Motor neuron (in vitro differentiated cells): ENCODE measurements at regions not wholly inside any gene's neighbourhood (a gene's known extent, or its start where the extent isn't known, plus 50 kb on each side); places are given as distances from the start of the nearest gene placed in this dataset.

Source experiments
- ATAC-seq, 8 experiments: fragments of 200-7000 bp; cut with Tn5 transposase; replicated peaks in 6 of 8; 2 replicates each; pipeline ENCODE4 v1.8.0; 2021; ENCODE audit warnings: mild to moderate bottlenecking in 8 of 8, moderate library complexity in 8 of 8
- H3K27ac ChIP-seq, 2 donors: fragments of 250-450 bp; sonication (Bioruptor Pico); 2 replicates each; pipeline ENCODE4 v1.9.0; 2021; ENCODE audit warnings: antibody characterized with exemption in 2 of 2, mild to moderate bottlenecking in 2 of 2, moderate library complexity in 1 of 2
- H3K4me1 ChIP-seq, 2 donors: fragments of 250-450 bp; sonication (Bioruptor Pico); replicated peaks in 1 of 2; 2 replicates each; pipeline ENCODE4 v1.6.1; 2021; ENCODE audit warnings: antibody characterized with exemption in 2 of 2, mild to moderate bottlenecking in 2 of 2, moderate library complexity in 1 of 2
- H3K4me3 ChIP-seq, 5 donors: fragments of 250-450 bp; sonication (Bioruptor Pico); 2 replicates each; pipeline ENCODE4 v1.9.0; 2021; ENCODE audit warnings: antibody characterized with exemption in 5 of 5, mild to moderate bottlenecking in 5 of 5, moderate library complexity in 4 of 5
- WGBS, 10 experiments: fragments of 450-650 bp; shearing (Covaris generic); methylation state at CpG; one replicate each; pipeline ENCODE4 v1.0.0; 2022; 5-methylcytosine and 5-hydroxymethylcytosine counted together
- in situ Hi-C, 9 experiments: fragments of 400-800 bp; cut with MboI; loops; one replicate each; pipeline ENCODE4 v1.15.0; 2021; ENCODE audit warnings: low sequenced_read_pairs in 9 of 9, low pct_unique_long_range_greater_than_20kb in 2 of 9; ENCODE audit not compliant: unreplicated experiment in 9 of 9

- ATAC-seq, result no peak
- in situ Hi-C loops, result no loop called here
- H3K27ac ChIP-seq, result no peak overlapping the region
- WGBS, 10 experiments, result 0 to 100% (median 79%) methylated on average over 1 to 7 of the region's 7 CpGs; no CpG with 5 or more reads in 3 of the 10 experiments
- no peak overlapping the region for H3K4me3 ChIP-seq
- no peaks in the 10 kb centered on the region for H3K4me1 ChIP-seq
Observed at GRCh38 chr4:171157462-171158082, 655.6 kb upstream of the GALNTL6 start.

- in situ Hi-C loops, result no loop called here
- no peak for ATAC-seq
- WGBS, 10 experiments, result 0 to 63% (median 33%) methylated on average over 1 of the region's 1 CpG; no CpG with 5 or more reads in 1 of the 10 experiments
Observed at GRCh38 chr4:171142639-171143038, 670.6 kb upstream of the GALNTL6 start.

DNA sequence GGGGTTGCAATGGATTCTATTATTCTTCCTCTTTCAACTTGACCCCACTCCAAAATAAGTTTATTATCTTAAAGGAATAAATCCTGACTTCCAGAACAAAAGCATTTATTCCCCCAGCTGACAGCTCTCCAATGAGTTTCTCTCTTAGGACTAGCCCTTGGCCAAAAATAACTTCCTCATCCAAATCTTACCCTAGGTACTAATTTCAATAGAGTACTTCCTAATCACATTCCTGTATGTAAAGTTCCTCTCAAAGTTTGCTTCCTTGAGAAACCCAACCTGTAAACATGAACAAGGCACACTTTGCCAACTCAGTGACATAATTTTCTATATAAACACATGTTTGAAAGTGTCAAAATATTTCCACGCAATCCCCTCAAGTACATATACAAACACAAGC is 671.2 kb upstream of the GALNTL6 start:
- no peak overlapping the region for H3K27ac ChIP-seq
- in situ Hi-C loops, result no loop called here
- no peak for ATAC-seq
- no peak overlapping the region for H3K4me3 ChIP-seq
- H3K4me1 ChIP-seq, result peaks cover 0 to 15% of the 10 kb centered on the region in 2 donors
- WGBS, 10 experiments, result 25 to 100% (median 88%) methylated on average over 1 of the region's 1 CpG; no CpG with 5 or more reads in 2 of the 10 experiments

More at GRCh38 chr4:171142639-171143038, 670.6 kb upstream of the GALNTL6 start:
- Histone ChIP-seq H3K4me1 (peaks cover 0 to 15% of the 10 kb centered on the region in 2 donors), H3K4me3 (no peak overlapping the region), H3K27ac (no peak overlapping the region)

- Histone ChIP-seq H3K27ac (peak overlapping the region in 1 of 2 donors; percentile 12), H3K4me3 (no peak overlapping the region), H3K4me1 (peaks cover 0 to 4% of the 10 kb centered on the region in 2 donors)
- peak in 3 of 8 experiments; percentile 69 to 99 (median 71) for ATAC-seq
- in situ Hi-C loops, result no loop called here
- WGBS, 10 experiments, result 0 to 69% (median 12%) methylated on average over 1 to 3 of the region's 3 CpGs
Observed at GRCh38 chr4:171130256-171130801, 682.9 kb upstream of the GALNTL6 start.

DNA sequence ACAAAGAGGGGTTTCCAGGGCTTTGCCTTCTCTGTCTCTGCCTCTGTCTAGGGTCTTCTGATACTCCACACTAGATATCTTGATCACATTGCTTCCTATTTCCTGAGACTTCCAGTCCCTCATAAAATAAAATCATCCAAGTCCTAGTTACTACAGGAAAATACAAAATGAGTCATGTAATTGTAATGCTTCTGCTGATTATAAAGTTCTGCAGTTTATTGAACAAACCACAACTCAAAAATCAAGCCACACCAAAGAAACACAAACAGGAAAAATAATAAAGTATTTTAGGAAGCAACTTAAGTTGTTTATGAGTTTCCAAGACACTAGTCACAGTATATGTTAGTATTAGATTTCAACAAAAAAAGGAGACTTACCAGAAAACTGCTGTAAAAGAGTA is 695.1 kb upstream of the GALNTL6 start:
- in situ Hi-C loops, result no loop called here
- no peak for ATAC-seq
- Histone ChIP-seq H3K4me3 (no peak overlapping the region), H3K27ac (no peak overlapping the region), H3K4me1 (no peaks in the 10 kb centered on the region)

DNA sequence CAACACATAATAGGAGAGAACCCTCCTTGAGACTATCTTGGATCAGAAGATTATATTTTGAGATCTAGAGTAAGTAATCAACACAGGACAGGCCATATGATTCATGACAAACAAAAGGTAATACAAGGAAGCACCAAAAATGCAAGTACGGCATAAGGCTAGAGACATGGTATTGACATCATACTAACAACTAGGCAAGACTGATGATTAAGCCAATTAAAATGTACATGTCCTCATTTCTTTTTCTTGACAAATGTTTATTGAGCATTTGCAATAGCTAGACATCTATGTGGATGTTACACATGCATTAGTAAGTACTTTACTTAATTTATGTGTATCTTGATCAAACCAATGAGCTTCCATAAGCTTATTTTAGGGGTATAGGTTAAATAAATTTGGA is 695.7 kb upstream of the GALNTL6 start:
- in situ Hi-C loops, result no loop called here
- no peaks in the 10 kb centered on the region for H3K4me1 ChIP-seq
- WGBS, 10 experiments, result 0 to 100% (median 89%) methylated on average over 1 of the region's 1 CpG; no CpG with 5 or more reads in 1 of the 10 experiments
- ATAC-seq, result no peak
- no peak overlapping the region for H3K4me3 ChIP-seq
- H3K27ac ChIP-seq, result no peak overlapping the region

DNA sequence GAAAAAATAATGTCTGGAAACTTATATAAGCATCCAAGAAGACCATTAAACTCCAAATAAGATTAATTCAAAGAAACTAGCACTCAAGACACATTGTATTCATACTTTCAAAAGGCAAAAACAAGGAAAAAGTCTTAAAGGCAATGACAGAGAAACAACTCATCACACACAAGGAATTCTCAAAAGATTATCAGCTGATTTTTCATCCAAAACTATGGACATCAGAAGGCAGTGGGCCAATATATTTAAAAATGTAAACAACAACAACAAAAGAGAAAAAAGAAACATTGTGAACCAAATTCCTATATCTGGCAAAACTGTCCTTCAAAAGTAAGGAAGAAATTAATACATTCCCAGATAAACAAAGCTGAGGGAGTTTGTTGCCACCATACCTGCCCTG is 711.4 kb upstream of the GALNTL6 start:
- no peak overlapping the region for H3K4me3 ChIP-seq
- H3K4me1 ChIP-seq, result no peaks in the 10 kb centered on the region
- no peak for ATAC-seq
- H3K27ac ChIP-seq, result no peak overlapping the region
- in situ Hi-C loops, result no loop called here

GRCh38 chr4:171087089-171087488 is 726.1 kb upstream of the GALNTL6 start:
- H3K4me1 ChIP-seq, result no peaks in the 10 kb centered on the region
- in situ Hi-C loops, result no loop called here
- no peak for ATAC-seq
- no peak overlapping the region for H3K4me3 ChIP-seq
- 0 to 95% (median 75%) methylated on average over 1 to 2 of the region's 2 CpGs; no CpG with 5 or more reads in 1 of the 10 experiments for WGBS, 10 experiments
- no peak overlapping the region for H3K27ac ChIP-seq

DNA sequence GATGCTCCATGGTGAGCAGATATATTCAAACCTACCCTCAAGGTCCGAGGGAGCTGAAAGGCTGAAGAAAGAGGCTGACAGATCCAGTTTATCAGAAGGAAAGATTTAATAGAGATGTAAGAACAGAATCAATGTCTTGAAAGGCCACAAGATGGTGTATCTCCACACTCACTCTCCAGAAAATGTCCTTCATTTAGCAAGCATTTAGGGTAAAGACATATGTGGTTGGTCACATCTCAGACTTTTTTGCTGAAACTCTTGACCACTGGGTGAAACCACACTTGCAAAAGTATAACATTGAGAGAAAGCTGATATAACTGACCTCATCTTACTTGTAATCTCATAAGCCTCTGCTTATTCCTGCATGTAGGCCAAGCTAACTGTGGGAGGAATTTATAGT is 745.8 kb upstream of the GALNTL6 start:
- in situ Hi-C loops, result no loop called here
- ATAC-seq, result no peak
- Histone ChIP-seq H3K4me3 (no peak overlapping the region), H3K4me1 (no peaks in the 10 kb centered on the region), H3K27ac (no peak overlapping the region)
- WGBS, 10 experiments, result 0 to 100% (median 83%) methylated on average over 1 of the region's 1 CpG; no CpG with 5 or more reads in 1 of the 10 experiments

- Histone ChIP-seq H3K4me1 (no peaks in the 10 kb centered on the region), H3K27ac (no peak overlapping the region), H3K4me3 (no peak overlapping the region)
- in situ Hi-C loops, result no loop called here
- 0 to 100% (median 86%) methylated on average over 1 of the region's 1 CpG for WGBS, 10 experiments
- ATAC-seq, result no peak
Observed at GRCh38 chr4:171049380-171049779, 763.8 kb upstream of the GALNTL6 start.

GRCh38 chr4:171042989-171043524 is 770.1 kb upstream of the GALNTL6 start:
- in situ Hi-C loops, result no loop called here
- WGBS, 10 experiments, result 0 to 100% (median 60%) methylated on average over 1 to 2 of the region's 46 CpGs; no CpG with 5 or more reads in 6 of the 10 experiments
- no peak overlapping the region for H3K4me3 ChIP-seq
- ATAC-seq, result no peak
- H3K4me1 ChIP-seq, result no peaks in the 10 kb centered on the region
- H3K27ac ChIP-seq, result no peak overlapping the region

DNA sequence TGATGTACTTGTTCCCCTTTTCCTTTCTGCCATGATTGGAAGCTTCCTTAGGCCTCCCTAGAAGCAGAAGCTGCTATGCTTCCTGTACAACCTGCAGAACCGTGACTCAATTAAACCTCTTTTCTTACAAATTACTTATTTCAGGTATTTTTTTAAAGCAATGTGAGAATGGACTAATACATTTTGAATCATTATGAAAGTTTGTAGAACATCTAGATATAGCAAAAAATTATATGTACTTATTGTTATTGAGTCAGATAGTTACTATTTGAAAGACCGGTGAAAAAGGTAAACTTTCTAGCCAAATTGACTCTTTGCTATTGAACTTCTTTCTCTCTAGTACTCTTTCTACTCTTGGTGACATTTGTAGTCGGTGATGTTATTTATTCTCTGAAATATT is 777.3 kb upstream of the GALNTL6 start:
- Histone ChIP-seq H3K27ac (no peak overlapping the region), H3K4me3 (no peak overlapping the region), H3K4me1 (no peaks in the 10 kb centered on the region)
- no peak for ATAC-seq
- 27 to 100% (median 89%) methylated on average over 1 to 3 of the region's 3 CpGs; no CpG with 5 or more reads in 1 of the 10 experiments for WGBS, 10 experiments
- in situ Hi-C loops, result no loop called here

GRCh38 chr4:171031338-171031737 is 781.9 kb upstream of the GALNTL6 start:
- Histone ChIP-seq H3K4me1 (no peaks in the 10 kb centered on the region), H3K27ac (no peak overlapping the region), H3K4me3 (no peak overlapping the region)
- 0 to 100% (median 100%) methylated on average over 1 of the region's 1 CpG; no CpG with 5 or more reads in 3 of the 10 experiments for WGBS, 10 experiments
- no peak for ATAC-seq
- in situ Hi-C loops, result no loop called here

DNA sequence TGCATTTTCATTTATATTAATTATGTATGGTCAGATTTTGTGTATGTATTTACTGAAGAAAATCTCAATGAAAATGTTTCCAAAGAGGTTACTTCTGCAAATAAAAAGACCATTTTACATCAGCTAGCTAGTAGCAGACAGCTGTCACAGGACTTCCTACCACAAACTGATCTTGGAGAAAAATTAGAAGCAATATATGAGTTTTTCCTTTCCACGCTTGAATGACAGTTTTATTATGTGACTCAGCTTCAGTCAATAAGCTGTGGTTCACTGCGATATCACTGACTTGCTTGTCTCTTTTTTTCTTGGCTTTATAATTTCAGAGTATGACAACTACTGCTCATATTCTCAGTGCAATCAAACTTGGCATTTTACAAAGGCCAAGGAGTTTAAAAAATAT is 787.4 kb upstream of the GALNTL6 start:
- in situ Hi-C loops, result no loop called here
- H3K4me3 ChIP-seq, result no peak overlapping the region
- peaks cover 3 to 6% of the 10 kb centered on the region in 2 donors for H3K4me1 ChIP-seq
- WGBS, 10 experiments, result 7 to 95% (median 72%) methylated on average over 2 of the region's 2 CpGs
- H3K27ac ChIP-seq, result no peak overlapping the region
- peak in 4 of 8 experiments; percentile 17 to 59 (median 38) for ATAC-seq
